ENCODE measurements at regions not wholly inside any gene's neighbourhood (a gene's known extent, or its start where the extent isn't known, plus 50 kb on each side); places are given as distances from the start of the nearest gene placed in this dataset.

GRCh38 chr16:9545522-9546437, 454.3 kb downstream of the HAPSTR1 start:
- TF ChIP-seq CTCF (IDR thresholded peaks at IDR 0.05) (no peak), POLR2A (IDR thresholded peaks at IDR 0.05) (no peak)
